ENCODE measurements at regions not wholly inside any gene's neighbourhood (a gene's known extent, or its start where the extent isn't known, plus 50 kb on each side); places are given as distances from the start of the nearest gene placed in this dataset.

GRCh38 chrX:39922926-39923325, 174.8 kb downstream of the BCOR start:
- H3K9me2 ChIP-seq (ENCODE audit: insufficient read depth) = no peaks in the 10 kb centered on the region
- TF ChIP-seq EZH2phosphoT487 (IDR thresholded peaks at IDR 0.05; ENCODE audit: borderline replicate concordance) = no peak
- no peak for TF ChIP-seq YY1 (IDR thresholded peaks at IDR 0.05; ENCODE audit: extremely low read depth, insufficient replicate concordance, low read depth, low read length)
- TF ChIP-seq RAD21 (IDR thresholded peaks at IDR 0.05; ENCODE audit: low read depth) = no peak
- no peak for TF ChIP-seq CBX3 (IDR thresholded peaks at IDR 0.05; ENCODE audit: low read depth)
- TF ChIP-seq ATF3 (IDR thresholded peaks at IDR 0.05) = no peak
- no peak for TF ChIP-seq MAX (IDR thresholded peaks at IDR 0.05)
- TF ChIP-seq EZH2 (IDR thresholded peaks at IDR 0.05) = no peak
- TF ChIP-seq REST (IDR thresholded peaks at IDR 0.05; ENCODE audit: low read depth) = no peak
- TF ChIP-seq ZFX (IDR thresholded peaks at IDR 0.05) = no peak
- no peak for TF ChIP-seq EGR1 (IDR thresholded peaks at IDR 0.05; ENCODE audit: low read depth)
- TF ChIP-seq ZNF274 (IDR thresholded peaks at IDR 0.05; ENCODE audit: low read depth, low read length) = no peak
- H3K4me3 ChIP-seq (replicated peaks in 1 of 2; ENCODE audit: low read depth in 1 of 2, low read length in 2 of 2) = no peak overlapping the region
- no peaks in the 10 kb centered on the region for H3K9me3 ChIP-seq (ENCODE audit: control insufficient read depth in 1 of 2, insufficient read depth in 1 of 2, low read depth in 1 of 2, low read length in 2 of 2)
- H3K27me3 ChIP-seq (ENCODE audit: insufficient read depth, low read length) = no peaks in the 10 kb centered on the region
- H3K4me1 ChIP-seq (ENCODE audit: control insufficient read depth in 1 of 2, insufficient read depth in 2 of 2, low read length in 2 of 2) = no peaks in the 10 kb centered on the region
- ChIA-PET POLR2A (no interaction called here), RAD21 (ENCODE audit: low non-redundant PET in 1 of 2, low total read pairs in 2 of 2, uncharacterized antibody in 2 of 2, unreplicated experiment in 2 of 2) (no interaction called here), CTCF (no interaction called here)
- no peak overlapping the region for H3K4me2 ChIP-seq (ENCODE audit: low read length)
- no peak overlapping the region for H3K9ac ChIP-seq (ENCODE audit: low read length)
- H2AFZ ChIP-seq (ENCODE audit: low read depth, low read length, poor library complexity, severe bottlenecking) = no peak overlapping the region
- no peaks in the 10 kb centered on the region for H3K36me3 ChIP-seq (ENCODE audit: control insufficient read depth in 1 of 2, insufficient read depth in 2 of 2, low read length in 2 of 2)
- ATAC-seq (no peak), DNase-seq (ENCODE audit: low read depth, low spot score) (no peak)
- H3K79me2 ChIP-seq (ENCODE audit: insufficient read depth, low read length) = no peaks in the 10 kb centered on the region
- intact Hi-C loops (cut with micrococcal nuclease) = no loop called here
- no peak overlapping the region for H3K27ac ChIP-seq (ENCODE audit: low read depth, low read length)
- BruUV-seq (replicated peaks) = no TSS peak
- H4K20me1 ChIP-seq (ENCODE audit: insufficient read depth) = no peaks in the 10 kb centered on the region

All from HCT116 (cell line).